ENCODE measurements at regions not wholly inside any gene's neighbourhood (a gene's known extent, or its start where the extent isn't known, plus 50 kb on each side); places are given as distances from the start of the nearest gene placed in this dataset.
"Not testable (repeated sequence)": the region's sequence is repeated elsewhere in the genome, so short reads cannot be mapped to it uniquely, and the experiment has no call there.

DNA sequence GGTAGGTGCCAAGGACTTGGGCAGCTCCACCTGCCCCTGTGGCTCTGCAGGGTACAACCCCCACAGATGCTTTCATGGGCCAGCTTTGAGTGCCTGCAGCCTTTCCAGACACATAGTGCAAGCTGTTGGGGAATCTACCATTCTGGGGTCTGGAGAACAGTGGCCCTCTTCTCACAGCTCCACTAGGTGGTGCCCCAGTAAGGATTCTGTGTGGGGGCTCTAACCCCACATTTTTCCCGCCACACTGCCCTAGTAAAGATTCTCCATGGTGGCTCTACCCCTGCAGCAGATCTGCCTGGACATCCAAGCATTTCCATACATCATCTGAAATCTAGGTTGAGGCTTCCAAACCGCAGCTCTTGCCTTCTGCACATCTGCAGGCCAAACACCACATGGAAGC, 149.7 kb upstream of the FNDC3A start:
- in situ Hi-C loops (cut with MboI; ENCODE audit: low sequenced_read_pairs, unreplicated experiment): no loop called here
- no peak for DNase-seq (ENCODE audit: low spot score)
- TF ChIP-seq CTCF (IDR thresholded peaks at IDR 0.05; ENCODE audit: borderline replicate concordance, control extremely low read depth, extremely low read depth, insufficient read depth, missing control alignments): no peak

- DNase-seq (ENCODE audit: low spot score); in situ Hi-C loops (cut with MboI; ENCODE audit: low sequenced_read_pairs, unreplicated experiment): not testable (repeated sequence)
Measured at GRCh38 chr13:48826922-48827454, 148.7 kb upstream of the FNDC3A start.

GRCh38 chr13:48827709-48828108, 148.0 kb upstream of the FNDC3A start:
- TF ChIP-seq CTCF (IDR thresholded peaks at IDR 0.05; ENCODE audit: borderline replicate concordance, control extremely low read depth, extremely low read depth, insufficient read depth, missing control alignments): no peak
- DNase-seq (ENCODE audit: low spot score): no peak
- in situ Hi-C loops (cut with MboI; ENCODE audit: low sequenced_read_pairs, unreplicated experiment): no loop called here

DNA sequence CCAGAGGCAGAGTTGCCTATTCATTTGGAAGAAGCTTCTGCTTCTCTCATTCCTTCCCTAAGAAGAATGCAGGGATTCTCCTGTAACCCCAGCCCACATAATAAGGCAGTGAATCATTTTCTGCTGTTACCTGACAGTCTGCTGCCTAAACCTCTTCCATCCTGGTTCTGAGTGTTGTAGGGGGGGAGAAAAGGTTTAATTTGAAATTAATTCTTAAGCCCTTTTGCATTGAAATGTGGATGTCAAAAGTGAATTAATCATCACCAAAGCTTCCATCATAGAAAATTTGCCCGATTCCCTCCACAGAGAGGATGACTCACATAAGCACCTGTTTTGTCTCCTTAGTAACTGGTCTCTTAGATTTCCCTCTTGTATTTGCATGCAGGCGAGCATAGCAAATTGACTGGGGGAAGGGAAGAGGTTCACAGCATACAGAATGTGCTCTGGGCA, 146.7 kb upstream of the FNDC3A start:
- DNase-seq (ENCODE audit: low spot score): no peak
- TF ChIP-seq CTCF (IDR thresholded peaks at IDR 0.05; ENCODE audit: borderline replicate concordance, control extremely low read depth, extremely low read depth, insufficient read depth, missing control alignments): no peak
- in situ Hi-C loops (cut with MboI; ENCODE audit: low sequenced_read_pairs, unreplicated experiment): no loop called here

DNA sequence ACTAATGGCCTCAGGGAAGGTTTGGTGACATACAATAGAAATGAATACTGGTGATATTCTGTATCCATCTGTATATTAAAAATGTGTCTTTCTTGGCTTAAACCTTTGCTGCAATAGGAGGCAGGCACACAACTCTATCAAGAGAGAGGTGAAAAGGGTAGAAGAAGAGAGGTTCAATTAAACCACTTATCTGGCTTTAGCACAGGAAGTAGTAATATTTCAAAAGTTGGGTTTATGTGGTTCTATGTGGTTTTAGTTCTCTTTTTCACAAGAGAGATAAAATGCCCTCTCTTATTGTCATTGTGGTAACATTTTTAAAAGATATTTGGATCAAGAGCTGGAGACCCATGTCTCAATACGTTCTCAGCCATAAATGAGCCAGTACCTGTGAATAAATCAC, 146.2 kb upstream of the FNDC3A start:
- TF ChIP-seq CTCF (IDR thresholded peaks at IDR 0.05; ENCODE audit: borderline replicate concordance, control extremely low read depth, extremely low read depth, insufficient read depth, missing control alignments): no peak
- in situ Hi-C loops (cut with MboI; ENCODE audit: low sequenced_read_pairs, unreplicated experiment): no loop called here
- DNase-seq (ENCODE audit: low spot score): no peak

DNA sequence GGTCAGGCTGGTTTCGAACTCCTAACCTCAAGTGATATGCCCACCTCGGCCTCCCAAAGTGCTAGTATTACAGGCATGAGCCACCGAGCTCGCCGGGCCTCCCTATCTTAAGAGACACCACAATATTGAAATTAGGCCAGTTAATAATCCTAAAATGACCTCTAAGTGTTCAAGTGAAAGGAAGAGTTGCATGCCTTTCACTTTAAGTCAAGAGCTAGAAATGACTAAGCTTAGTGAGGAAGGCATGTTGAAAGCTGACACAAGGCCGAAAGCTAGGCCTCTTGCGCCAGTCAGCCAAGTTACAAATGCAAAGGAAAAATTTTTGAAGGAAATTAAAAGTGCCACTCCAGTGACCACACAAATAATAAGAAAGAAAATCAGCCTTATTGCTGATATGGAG, 144.5 kb upstream of the FNDC3A start:
- no peak for TF ChIP-seq CTCF (IDR thresholded peaks at IDR 0.05; ENCODE audit: borderline replicate concordance, control extremely low read depth, extremely low read depth, insufficient read depth, missing control alignments)
- no peak for DNase-seq (ENCODE audit: low spot score)
- in situ Hi-C loops (cut with MboI; ENCODE audit: low sequenced_read_pairs, unreplicated experiment): no loop called here

DNA sequence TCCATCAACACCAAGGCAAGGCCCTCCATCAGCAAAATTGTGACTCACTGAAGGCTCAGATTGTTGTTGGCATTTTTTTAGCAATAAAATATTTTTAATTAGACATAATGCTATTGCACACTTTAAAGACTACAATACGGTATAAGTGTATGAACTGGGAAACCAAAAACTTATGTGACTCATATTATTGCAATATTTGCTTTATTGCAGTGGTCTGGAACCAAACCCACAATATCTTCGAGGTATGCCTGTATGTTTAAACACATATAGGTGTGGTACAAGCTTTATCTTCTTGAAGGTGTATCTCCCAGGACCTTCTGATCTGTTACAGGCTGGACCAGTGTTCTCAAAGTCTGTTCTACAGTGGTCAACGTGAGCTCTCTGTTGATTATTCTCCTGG, 142.3 kb upstream of the FNDC3A start:
- no peak for TF ChIP-seq CTCF (IDR thresholded peaks at IDR 0.05; ENCODE audit: borderline replicate concordance, control extremely low read depth, extremely low read depth, insufficient read depth, missing control alignments)
- no peak for DNase-seq (ENCODE audit: low spot score)
- in situ Hi-C loops (cut with MboI; ENCODE audit: low sequenced_read_pairs, unreplicated experiment): no loop called here

DNA sequence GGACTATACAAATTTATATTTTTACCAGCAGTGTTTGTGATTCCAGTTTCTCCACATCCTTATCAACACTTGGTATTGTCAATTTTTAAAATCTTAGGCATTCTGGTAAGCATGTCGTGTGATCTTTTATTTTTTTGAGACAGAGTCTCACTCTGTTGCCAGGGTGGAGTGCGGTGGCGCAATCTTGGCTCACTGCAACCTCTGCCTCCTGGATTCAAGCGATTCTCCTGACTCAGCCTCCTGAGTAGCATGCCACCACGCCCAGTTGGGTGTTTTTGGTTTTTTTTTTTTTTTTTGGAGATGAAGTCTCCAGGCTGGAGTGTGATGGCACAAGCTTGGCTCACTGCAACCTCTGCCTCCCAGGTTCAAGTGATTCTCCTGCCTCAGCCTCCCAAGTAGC, 140.4 kb upstream of the FNDC3A start:
- in situ Hi-C loops (cut with MboI; ENCODE audit: low sequenced_read_pairs, unreplicated experiment); DNase-seq (ENCODE audit: low spot score): not testable (repeated sequence)

All from GM13976 (cell line).